ENCODE measurements at regions not wholly inside any gene's neighbourhood (a gene's known extent, or its start where the extent isn't known, plus 50 kb on each side); places are given as distances from the start of the nearest gene placed in this dataset.
"Not testable (repeated sequence)": the region's sequence is repeated elsewhere in the genome, so short reads cannot be mapped to it uniquely, and the experiment has no call there.

GRCh38 chr5:86095092-86095491 is 522.6 kb upstream of the COX7C start:
- no peak for DNase-seq

GRCh38 chr5:86101966-86102365 is 515.8 kb upstream of the COX7C start:
- no peak for DNase-seq

- no peak for DNase-seq
These were observed 508.9 kb upstream of the COX7C start for GRCh38 chr5:86108825-86109224.

GRCh38 chr5:86112249-86112648 is 505.5 kb upstream of the COX7C start:
- DNase-seq, result no peak

GRCh38 chr5:86115164-86115563 is 502.6 kb upstream of the COX7C start:
- DNase-seq, result no peak

GRCh38 chr5:86118542-86118941 is 499.2 kb upstream of the COX7C start:
- DNase-seq, result no peak

GRCh38 chr5:86124333-86124732 is 493.4 kb upstream of the COX7C start:
- no peak for DNase-seq

GRCh38 chr5:86125731-86126601 is 491.8 kb upstream of the COX7C start:
- no peak for DNase-seq

- no peak for DNase-seq
These were observed 490.0 kb upstream of the COX7C start for GRCh38 chr5:86127696-86128095.

GRCh38 chr5:86129009-86129408 is 488.7 kb upstream of the COX7C start:
- DNase-seq, result no peak

GRCh38 chr5:86137297-86137696 is 480.4 kb upstream of the COX7C start:
- no peak for DNase-seq

- DNase-seq, result no peak
These were observed 473.9 kb upstream of the COX7C start for GRCh38 chr5:86143837-86144236.

- no peak for DNase-seq
These were observed 464.7 kb upstream of the COX7C start for GRCh38 chr5:86152988-86153560.

GRCh38 chr5:86155796-86156195 is 461.9 kb upstream of the COX7C start:
- no peak for DNase-seq

GRCh38 chr5:86170194-86170593 is 447.5 kb upstream of the COX7C start:
- no peak for DNase-seq

- no peak for DNase-seq
These were observed 442.5 kb upstream of the COX7C start for GRCh38 chr5:86175224-86175623.

GRCh38 chr5:86199287-86199686 is 418.5 kb upstream of the COX7C start:
- DNase-seq, result no peak

- DNase-seq, result no peak
These were observed 389.6 kb upstream of the COX7C start for GRCh38 chr5:86228147-86228546.

- no peak for DNase-seq
These were observed 385.5 kb upstream of the COX7C start for GRCh38 chr5:86232246-86232645.

- no peak for DNase-seq
These were observed 373.6 kb upstream of the COX7C start for GRCh38 chr5:86244153-86244552.

GRCh38 chr5:86257871-86258270 is 359.9 kb upstream of the COX7C start:
- no peak for DNase-seq

- DNase-seq, result not testable (repeated sequence)
These were observed 333.1 kb upstream of the COX7C start for GRCh38 chr5:86284400-86285190.

GRCh38 chr5:86287437-86287836 is 330.3 kb upstream of the COX7C start:
- DNase-seq, result not testable (repeated sequence)

- DNase-seq, result not testable (repeated sequence)
These were observed 328.0 kb upstream of the COX7C start for GRCh38 chr5:86289786-86290185.

Measured in EL (cell line).